Eye (tissue), 1 donor: ENCODE measurements at regions not wholly inside any gene's neighbourhood (a gene's known extent, or its start where the extent isn't known, plus 50 kb on each side); places are given as distances from the start of the nearest gene placed in this dataset.
"Not testable (repeated sequence)": the region's sequence is repeated elsewhere in the genome, so short reads cannot be mapped to it uniquely, and the experiment has no call there.

ENCODE experiments used
- DNase-seq: peaks from one replicate; pipeline ENCODE4 v3.0.0-alpha.2; 2015

DNA sequence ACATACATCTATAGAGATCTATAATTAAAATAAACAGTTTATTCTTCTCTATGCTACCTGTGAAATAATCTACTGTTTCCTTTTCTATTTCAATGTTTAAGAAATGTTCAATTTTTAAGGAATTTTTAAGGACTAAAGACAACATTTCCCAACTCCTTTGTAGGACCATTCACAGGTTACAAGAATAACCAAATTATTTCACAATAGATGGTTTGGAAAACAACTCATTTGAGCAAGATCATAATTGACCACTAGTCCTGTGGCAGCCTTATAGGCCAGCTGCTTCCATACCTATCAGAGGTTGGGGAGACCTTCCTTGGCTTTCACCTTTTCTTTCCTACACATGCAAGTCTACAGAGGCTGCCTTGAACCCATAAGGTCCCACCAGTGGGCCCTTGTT, 193.7 kb downstream of the TTC39B start:
- no peak for DNase-seq

DNA sequence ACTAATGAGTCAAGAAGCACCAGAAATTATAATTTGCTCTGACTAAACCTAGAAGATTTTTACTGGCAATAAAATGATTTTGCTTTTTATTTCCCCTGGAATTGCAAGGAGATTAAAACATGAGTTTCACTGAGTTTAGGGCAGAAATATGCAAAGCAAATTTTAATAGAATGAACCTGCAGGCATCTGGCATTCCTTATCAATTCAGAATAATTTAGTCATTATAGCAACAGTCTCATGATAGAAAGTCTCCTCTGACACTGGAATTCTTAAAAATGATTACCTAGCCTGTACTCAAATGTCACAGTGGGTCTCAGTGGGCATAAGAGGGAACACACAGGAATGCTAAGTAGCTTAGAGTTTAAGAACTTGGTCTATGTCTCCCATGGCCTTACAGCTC, 195.9 kb downstream of the TTC39B start:
- no peak for DNase-seq

DNA sequence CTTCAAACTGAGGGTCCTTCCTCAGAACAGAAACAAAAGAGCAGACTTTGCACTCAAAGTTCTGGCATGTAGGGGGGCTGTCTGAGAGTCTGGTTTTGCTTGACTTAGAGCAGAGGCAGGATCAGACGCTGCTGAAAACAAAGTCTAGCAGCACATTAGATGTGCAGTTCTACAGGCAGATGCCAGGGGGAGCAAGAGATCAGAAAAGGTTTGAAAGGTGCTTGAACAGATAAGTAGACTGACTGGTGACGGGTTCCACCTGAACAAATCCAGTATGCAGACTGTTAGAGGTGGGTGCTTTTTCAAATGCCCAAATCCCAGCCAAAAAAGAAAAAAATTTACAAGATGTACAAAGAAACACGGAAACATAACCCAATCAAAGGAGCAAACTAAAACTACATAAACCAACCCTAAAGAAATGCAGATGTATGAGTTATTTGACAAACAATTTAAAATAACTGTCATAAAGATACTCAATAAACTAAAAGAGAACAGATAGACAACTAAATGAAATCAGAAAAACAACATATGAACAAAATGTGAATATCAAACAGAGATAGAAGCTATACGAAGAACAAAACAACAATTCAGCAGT, 194.7 kb upstream of the FREM1 start:
- peak; percentile 45 for DNase-seq

DNA sequence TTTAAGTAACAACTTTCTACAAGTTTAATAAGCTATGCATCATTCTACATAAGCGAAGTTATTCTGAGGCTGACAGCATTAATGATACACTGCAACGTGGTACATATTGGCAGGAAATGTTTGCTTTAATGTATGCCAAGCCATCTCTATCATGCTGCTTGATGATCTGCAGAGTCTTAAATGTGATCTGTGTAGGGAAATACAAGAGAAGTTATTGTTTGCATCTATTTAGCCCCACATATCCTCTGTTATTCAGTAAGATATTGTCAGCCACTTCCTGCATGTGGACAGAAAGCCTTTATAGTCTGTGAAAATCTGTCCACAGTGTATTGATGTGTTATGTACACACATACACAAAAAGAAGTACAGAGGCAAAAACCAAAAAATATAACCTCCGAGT, 193.1 kb upstream of the FREM1 start:
- no peak for DNase-seq

DNA sequence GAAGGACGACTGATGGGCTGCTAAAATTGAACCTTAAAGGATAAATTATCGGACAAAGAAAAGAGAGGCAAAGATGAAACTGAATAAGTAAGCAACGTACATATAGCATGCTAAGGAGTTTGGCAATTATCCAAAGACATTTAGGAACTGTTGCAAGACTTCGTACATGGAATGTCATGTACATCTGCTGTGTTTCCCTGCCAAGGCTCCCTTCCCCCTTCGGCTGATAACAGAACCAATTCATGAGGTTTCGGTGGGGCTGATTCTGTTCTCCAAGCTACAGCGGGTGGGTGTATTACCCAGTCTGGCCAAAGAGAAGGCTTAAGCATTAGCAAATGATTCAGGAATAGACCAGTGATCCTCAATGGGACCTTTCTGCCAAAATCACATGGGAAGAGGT, 190.9 kb upstream of the FREM1 start:
- peak; percentile 28 for DNase-seq

DNA sequence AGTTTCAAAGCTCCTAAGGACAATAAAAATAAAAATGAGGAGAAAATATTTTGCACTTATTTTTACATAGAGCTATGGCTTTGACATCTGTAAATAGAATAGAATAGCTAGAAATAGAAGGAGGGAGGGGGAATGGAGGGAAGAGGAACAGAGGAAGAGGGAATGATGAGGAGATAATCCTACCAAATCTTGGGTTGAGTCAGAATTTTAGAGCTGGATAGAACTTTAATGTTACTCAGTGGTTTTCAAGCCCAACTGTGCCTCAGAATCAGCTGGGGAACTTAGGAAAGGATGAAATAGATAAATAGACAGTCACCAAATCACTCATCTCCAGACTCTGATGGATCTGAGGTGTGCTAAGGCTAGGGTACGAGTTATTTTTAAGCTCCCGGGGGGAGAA, 190.3 kb upstream of the FREM1 start:
- DNase-seq, result no peak

DNA sequence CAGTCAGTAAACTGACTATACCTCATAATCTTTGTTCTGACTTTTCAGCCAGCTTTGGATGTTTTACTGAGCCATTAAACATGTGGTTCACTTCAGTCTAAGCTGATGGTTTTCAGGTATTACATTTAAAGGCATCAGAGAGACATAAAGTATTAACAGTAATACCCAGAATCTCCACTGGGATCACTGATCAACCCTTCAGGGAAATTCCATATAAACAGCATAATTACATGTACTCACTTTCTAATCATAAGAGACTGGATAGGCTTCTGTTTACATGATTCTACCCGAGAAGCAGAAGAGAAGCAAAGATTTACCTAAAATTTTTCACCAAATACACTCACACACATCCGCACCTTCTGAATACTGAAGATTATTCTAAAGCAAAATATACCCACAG, 186.7 kb upstream of the FREM1 start:
- no peak for DNase-seq

DNA sequence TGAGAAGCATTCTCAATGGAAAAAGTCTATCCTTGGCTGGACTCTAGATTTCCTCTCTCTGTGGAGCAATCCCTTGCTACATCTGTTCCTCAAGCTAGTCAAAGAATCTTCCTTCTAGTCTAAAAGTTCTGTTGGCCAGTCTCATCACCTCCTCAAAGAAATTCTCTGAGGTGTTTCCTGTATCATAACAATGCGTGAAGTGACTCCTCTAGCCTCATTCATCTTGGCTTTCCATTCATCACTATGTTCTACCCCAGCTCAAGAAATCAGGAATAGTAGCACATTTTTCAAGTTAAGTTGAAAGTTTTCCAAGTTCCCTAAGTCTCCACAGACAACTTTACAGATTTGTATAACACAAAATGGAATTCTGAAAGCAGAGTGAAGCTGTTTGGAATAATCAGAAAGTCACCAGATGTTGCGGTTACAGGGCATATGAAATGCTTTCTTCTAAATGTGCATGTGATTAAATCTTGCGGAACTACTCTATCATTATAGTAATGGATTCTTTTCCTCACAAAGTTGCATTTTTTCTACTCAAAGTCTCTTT, 176.6 kb upstream of the FREM1 start:
- DNase-seq, result peak; percentile 78

DNA sequence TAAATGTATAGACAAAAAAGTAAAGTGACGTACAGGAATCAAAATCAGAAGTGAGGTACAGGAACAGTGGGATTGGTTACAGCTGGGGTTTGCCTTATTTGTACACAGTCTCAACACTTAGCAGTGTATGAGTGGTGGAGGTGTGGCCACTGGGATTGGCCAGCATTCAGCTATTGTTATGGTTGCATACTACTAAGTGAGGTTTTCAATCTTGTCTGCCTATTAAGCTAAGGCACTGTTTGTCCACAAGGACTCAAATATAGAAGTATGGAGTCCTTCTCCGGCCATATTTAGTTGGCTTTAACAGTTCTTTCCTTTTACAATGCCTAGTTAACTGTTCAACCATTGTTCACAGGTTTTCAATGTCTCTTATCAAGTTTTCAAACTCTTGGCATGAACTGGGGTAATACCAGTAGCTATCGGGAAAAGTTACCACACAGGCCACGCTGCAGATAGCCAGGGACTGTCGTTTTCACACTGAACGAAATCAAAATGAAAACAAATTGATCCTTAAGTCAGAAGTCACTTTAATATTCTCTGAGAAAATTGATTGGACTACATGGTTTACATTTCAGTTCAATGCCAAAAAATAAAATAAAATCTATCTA, 176.0 kb upstream of the FREM1 start:
- DNase-seq, result peak; percentile 35

DNA sequence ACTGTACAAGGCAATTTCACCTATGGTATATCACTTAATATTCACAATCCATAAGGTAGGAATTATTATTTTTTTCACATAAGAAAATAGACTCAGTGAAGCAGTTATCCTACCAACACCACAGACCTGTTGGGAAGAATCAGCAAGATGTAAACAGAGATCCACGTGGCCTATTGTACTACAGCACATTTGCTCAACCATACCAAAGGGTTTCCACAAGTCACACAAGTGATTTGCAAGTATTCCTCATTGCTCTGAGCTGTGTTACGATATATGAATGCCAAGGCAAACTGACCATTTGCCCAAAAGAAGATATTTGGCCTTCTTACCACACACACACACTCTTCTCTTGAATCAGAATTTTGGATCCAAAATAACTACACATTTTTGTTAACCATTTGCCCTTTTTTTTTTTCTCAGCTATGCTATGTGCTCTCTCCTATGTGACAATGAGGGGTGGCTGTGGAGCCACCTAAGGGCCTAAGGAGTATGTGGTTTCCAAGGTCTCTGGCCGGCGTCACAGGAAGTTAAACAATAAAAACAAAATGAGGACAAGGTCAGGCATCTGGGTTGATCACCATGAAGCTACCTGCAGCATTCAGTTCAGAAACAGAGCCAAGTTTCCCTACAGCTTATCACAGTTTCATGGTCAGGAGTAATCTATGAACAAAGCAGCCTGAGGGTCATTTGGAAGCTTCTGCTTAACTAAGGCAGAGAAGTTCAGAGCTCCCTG, 171.0 kb upstream of the FREM1 start:
- DNase-seq, result no peak

DNA sequence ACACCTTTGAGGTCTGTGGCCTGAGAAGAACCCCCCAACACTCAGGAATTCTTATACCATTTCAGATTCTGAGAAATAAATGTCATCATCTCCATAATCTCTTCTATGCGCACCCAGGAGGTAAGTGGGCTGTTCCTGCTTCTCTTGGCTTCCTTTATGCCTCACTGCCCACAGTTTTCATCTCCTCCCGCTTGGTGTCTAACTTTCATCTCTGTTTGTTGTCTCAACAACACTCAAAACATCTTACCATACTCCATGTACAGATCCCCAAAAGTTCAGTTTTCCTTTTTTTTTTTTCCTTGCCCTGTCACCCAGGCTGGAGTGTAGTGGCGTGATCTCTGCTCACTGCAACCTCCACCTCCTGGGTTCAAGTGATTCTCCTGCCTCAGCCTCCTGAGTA, 170.2 kb upstream of the FREM1 start:
- DNase-seq, result no peak

DNA sequence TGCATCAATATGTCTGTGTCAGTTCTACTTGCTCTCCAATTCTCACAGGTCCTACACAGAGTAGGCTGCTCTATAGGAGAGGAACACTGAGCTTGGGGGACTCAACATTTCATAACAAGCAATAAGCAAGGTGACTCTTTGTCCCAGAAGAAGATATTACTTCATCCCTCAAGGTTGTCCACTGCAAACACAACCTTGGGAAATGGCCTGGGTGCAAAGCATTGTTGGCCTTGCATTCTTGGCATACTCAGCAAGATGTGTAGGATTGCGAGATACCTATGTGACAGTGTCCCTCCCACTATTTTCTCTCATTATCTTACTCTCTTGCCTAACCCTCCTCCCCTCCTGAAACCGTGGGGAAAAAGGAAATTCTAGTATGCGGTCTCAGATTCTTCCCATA, 169.8 kb upstream of the FREM1 start:
- no peak for DNase-seq

DNA sequence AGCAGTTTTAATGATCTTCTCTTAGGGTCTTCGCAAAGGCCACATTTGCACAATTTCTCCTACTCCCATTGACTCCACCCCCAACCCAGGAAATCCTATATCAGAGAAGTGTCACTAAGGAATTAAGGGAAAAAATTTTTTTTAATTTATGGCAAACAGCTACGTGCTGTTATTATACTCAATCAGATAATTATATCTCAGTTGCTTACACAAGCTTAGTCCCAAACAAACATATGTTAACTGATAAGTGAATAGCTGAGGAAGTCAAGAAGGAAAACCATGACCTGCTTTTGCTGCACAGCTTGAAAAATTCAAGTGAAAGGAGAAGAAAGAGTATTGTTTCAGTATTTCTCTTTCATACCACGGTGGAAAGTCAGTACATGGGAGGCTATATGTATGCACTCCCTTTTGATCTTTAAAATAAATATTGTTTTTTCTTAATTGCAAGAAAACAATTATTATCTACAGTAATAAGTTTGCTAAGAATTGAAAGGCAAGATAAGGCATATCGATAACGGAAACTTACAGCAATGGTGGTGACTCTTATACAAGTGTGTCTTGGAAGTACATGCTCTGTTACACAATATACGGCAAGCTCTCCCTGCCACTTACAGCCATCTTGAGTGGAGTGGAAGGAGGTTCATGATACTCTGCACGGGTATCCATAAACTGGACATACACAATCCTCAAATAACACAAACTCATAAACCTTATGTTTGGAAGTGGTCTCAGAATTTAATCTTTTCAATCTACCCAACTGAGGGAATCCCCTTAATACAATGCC, 167.9 kb upstream of the FREM1 start:
- no peak for DNase-seq

DNA sequence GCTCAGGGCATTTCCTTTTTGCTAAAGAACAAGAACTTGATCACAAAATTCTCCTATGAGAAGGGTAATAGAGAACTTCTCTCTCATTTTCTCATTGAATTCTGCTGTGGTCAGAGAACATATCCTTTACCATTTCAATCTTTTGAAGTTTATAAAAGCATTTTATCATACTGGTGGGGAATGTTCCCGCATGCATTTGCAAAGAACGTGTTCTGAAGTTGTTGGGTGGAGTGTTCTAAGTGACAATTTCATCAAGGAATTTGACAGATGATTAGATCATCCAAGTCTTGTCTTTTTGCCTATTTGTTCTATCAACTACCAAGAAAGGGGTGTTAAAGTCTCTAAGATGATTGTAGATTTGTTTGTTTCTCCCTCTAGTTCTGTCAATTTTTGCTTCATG, 163.4 kb upstream of the FREM1 start:
- DNase-seq, result no peak

DNA sequence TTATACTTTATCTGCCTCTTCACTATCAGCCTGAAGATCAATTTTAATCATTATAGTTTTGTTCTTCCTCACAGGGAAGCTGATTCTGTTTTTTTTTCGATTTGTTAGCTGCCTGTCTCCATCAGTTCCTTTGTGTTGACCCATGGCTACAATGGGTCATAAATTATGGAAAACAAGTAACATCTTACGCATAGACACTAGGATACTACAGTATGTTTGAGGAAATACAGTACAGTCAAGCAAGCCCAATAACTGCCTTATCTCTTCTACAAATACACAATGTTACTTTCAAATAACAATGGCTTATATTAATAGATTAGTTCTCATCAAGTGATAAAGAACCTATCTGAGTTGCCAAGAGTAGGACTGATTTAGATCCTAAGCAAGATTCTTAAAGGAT, 160.5 kb upstream of the FREM1 start:
- no peak for DNase-seq

DNA sequence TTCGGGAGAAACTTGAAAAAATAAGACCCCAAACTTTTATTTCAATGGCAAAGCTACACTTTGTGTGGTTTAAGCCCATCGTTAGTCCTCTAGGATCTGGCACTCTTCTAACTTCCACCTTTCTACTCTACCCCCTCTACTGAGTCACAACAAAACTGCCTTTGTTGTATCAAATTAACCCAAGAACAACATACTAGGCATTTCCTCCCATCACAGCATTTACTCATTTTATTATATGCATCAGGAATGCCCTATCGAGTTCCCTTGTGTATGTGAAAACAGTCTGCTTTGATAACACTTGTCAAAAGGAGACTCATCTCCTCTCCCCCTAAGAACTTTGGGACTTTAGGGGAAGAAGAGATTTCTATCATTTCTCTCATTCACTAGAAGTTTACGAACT, 158.9 kb upstream of the FREM1 start:
- DNase-seq, result no peak

DNA sequence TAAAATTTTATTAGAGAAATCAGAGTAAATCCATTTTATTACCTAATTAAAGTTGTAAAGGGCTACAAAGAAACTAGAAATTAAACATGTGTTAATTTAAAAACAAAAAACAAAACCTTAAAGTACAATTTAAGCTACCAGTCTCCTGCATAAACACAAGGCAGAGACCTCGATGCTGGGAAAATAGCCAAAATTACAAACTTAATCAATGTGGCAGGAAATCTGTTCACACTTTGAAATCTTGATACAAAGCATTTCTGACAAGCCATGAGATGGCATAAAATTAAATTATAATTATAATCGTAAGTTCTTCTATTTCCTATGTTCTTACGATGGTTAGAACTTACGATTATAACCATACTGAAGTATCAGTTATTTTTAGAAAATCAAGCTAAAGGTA, 158.0 kb upstream of the FREM1 start:
- DNase-seq, result no peak

DNA sequence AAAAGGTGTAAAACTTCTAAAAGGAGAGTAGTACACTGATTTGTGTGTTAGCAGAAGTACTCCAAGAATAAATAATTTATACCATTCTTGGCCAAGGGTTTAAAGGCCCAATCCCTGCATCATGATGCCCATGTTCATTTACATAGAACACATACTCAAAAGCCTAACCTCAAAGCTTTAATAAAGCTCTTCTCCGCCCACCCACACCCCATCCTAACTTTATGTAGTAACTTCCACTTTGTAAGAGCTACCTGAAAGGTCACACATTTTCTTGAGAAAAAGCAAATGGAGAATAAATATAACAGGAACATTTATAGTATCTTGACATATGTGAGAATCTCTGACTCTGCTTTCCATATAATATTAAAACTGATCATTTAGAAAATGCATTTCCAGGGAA, 148.8 kb upstream of the FREM1 start:
- DNase-seq, result no peak

DNA sequence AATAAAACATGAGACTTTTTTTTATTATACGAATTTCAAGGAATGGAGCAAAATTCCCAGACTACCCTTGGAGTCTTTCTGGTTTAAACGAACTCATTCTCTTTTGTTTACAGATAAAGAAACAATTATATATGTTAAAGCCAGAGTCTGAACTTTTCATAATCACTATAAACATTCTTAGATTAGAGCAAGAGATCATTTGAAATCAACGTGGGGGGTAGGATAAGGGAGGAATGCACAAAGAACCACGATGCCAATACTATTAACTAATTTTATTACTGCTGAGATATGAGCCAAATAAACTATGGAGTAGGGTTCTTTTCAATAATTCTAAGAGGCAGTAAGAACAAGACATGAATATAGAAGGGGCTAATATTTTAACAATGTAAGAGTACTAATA, 148.0 kb upstream of the FREM1 start:
- no peak for DNase-seq

DNA sequence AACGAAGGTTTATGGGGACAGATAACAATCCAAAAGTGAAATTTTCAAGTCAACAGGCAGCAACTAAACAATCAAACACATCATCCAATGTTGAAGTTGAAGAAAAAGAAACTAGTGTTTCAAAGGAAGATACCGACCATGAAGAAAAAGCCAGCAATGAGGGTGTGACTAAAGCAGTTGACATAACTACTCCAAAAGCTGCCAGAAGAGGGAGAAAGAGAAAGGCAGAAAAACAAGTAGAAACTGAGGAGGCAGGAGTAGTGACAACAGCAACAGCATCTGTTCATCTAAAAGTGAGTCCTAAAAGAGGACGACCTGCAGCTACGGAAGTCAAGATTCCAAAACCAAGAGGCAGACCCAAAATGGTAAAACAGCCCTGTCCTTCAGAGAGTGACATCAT, 145.1 kb upstream of the FREM1 start:
- not testable (repeated sequence) for DNase-seq

DNA sequence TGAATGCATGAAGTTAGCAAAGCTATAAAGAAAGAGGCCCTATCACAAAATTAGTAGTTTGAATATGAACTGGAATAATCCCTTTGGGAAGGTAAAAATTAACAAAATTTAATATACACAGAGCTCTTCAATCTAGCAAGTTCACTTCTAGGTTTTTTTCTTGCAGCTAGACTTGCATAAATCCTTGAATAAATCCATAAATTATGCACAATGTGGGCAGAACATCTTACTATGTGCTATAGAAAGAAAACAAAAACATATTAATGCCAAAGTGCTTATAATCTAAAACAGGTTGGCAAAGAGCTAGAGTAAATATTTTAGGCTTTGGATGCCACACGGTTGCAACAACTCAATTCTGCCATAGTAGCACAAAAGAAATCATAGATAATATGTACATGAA, 138.5 kb upstream of the FREM1 start:
- DNase-seq, result no peak

DNA sequence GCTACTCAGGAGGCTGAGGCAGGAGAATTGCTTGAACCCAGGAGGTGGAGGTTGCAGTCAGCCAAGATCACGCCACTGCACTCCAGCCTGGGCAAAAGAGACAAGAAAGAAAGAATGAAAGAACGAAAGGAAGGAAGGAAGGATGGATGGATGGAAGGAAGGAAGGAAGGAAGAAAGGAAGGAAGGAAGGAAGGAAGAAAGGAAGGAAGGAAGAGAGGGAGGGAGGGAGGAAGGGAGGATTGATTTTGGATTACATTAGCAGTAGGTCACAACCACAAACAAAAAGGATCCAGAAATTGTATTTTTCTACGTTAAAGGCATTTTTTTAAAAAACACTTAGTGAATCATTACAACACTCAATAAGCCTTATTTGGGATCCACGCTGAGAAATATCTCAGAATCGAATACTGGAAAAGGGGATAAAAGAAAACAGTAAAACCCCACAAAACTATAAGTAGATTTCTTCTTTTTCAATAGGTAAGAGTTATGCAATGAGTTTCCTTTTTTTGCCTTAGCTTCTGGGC, 136.9 kb upstream of the FREM1 start:
- no peak for DNase-seq

DNA sequence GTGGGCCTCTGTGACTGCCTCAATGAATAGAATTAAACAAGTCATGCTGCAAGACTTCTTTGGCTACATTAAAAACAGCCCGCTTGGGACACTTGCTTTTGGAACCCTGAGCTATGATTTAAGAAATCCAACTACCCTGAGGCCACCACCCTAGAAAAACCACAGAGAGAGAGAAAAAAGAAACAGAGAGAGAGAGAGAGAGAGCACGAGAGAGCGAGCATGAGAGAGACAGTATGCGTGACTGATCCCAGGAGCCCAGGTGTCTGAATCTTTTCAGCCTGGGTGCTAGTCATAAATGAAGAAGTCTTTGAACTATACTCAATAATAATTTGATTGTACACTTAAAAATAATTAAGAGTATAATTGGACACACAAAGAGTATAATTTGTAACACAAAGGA, 123.1 kb upstream of the FREM1 start:
- DNase-seq, result no peak
